ENCODE measurements at regions not wholly inside any gene's neighbourhood (a gene's known extent, or its start where the extent isn't known, plus 50 kb on each side); places are given as distances from the start of the nearest gene placed in this dataset.

DNA sequence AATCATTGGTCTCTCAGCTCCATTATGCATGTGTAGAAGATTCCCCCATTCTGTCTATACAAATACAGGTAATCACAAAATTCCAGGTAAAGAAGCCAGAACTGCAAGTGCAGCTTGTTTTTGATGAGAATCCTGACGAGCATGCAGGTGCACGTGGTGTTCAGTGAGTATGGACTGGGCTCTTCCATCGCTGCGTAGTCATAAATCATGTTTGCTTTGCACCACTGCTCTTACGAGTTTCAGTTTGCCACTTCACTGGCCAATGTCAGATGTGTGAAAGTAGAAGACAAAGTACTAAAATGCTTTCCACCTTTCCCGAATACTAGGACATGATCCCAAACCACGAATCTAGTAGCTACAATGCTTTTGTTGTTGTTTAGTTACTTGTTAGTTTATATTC lies 390.7 kb downstream of the LIG4 start:
- DNase-seq, result no peak
- intact Hi-C loops (cut with DNase I), result no loop called here

DNA sequence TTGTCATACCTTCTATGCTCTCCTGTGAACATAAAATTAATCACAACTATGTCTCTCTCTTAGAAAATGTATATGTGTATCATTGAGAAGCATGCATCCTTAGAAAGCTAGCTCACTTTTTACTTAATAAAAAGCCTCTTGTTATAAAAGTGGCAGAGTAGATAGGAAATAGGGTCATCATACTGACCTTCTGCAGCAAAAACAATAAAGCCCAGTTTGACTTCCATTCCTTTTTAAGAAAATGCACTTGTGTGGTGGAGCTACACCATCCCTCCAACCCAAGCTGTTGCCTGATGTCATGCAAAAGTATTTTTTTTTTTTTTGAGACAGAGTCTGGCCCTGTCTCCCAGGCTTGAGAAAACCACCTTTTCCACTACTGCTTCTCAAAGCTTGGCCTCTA lies 393.3 kb downstream of the LIG4 start:
- intact Hi-C loops (cut with DNase I), result no loop called here
- Histone ChIP-seq H3K27me3 (no peaks in the 10 kb centered on the region), H3K4me1 (no peaks in the 10 kb centered on the region), H3K27ac (no peak overlapping the region), H3K9me3 (no peaks in the 10 kb centered on the region), H3K36me3 (no peaks in the 10 kb centered on the region), H3K4me3 (no peak overlapping the region)
- DNase-seq (no peak), ATAC-seq (no peak)
- TF ChIP-seq, protein P1, sequence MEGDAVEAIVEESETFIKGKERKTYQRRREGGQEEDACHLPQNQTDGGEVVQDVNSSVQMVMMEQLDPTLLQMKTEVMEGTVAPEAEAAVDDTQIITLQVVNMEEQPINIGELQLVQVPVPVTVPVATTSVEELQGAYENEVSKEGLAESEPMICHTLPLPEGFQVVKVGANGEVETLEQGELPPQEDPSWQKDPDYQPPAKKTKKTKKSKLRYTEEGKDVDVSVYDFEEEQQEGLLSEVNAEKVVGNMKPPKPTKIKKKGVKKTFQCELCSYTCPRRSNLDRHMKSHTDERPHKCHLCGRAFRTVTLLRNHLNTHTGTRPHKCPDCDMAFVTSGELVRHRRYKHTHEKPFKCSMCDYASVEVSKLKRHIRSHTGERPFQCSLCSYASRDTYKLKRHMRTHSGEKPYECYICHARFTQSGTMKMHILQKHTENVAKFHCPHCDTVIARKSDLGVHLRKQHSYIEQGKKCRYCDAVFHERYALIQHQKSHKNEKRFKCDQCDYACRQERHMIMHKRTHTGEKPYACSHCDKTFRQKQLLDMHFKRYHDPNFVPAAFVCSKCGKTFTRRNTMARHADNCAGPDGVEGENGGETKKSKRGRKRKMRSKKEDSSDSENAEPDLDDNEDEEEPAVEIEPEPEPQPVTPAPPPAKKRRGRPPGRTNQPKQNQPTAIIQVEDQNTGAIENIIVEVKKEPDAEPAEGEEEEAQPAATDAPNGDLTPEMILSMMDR (IDR thresholded peaks at IDR 0.05), result no peak

More for the DNA sequence above, 390.7 kb downstream of the LIG4 start:
- ATAC-seq, result no peak
- Histone ChIP-seq H3K27me3 (no peaks in the 10 kb centered on the region), H3K4me3 (no peak overlapping the region), H3K9me3 (no peaks in the 10 kb centered on the region), H3K27ac (no peak overlapping the region), H3K4me1 (no peaks in the 10 kb centered on the region), H3K36me3 (no peaks in the 10 kb centered on the region)
- TF ChIP-seq, protein P1 (IDR thresholded peaks at IDR 0.05), result no peak

DNA sequence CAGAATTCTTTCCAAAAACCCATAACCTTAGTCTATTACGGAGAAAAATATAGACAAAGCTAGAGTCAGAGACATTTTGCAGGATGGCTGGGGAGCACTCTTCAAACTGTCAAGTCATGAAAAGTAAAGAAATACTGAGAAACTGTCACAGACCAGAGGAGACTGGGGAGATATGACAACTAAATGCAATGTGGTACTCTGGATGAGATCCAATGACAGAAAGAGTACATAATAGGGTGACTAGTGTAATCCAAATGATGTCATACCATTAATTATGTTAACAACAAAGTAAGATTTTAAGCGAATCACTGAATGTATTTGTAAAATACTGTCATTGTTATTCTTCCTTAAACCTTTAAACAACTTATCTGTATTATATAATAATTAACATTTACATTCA lies 393.8 kb downstream of the LIG4 start:
- TF ChIP-seq, protein P1 (IDR thresholded peaks at IDR 0.05), result no peak
- no peak for ATAC-seq
- H3K4me1 ChIP-seq, result no peaks in the 10 kb centered on the region
- no peaks in the 10 kb centered on the region for H3K36me3 ChIP-seq
- H3K27me3 ChIP-seq, result no peaks in the 10 kb centered on the region
- no peak overlapping the region for H3K4me3 ChIP-seq
- H3K27ac ChIP-seq, result no peak overlapping the region
- intact Hi-C loops (cut with DNase I), result no loop called here
- H3K9me3 ChIP-seq, result no peaks in the 10 kb centered on the region
- DNase-seq, result no peak

DNA sequence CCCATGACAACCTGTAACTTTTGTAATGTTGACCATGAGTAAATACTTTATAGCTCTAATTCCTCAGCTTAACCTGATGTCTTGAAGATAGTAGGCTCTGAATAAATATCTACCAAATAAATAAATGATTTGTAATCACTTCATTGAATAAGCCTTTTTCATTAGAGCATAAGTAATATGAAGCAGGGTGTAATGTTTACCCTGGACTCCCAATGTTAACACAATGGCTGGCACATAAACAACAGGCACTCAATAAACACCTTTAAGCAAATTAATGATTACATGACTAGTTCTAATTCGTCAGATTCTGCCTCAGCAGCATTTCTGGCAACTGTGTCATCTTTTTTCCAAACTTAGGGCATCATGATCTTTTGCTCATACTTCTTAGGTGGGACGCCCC lies 396.3 kb downstream of the LIG4 start:
- DNase-seq (no peak), ATAC-seq (no peak)
- TF ChIP-seq, protein P1 (IDR thresholded peaks at IDR 0.05), result no peak
- Histone ChIP-seq H3K36me3 (no peaks in the 10 kb centered on the region), H3K9me3 (no peaks in the 10 kb centered on the region), H3K4me1 (no peaks in the 10 kb centered on the region), H3K27ac (no peak overlapping the region), H3K4me3 (no peak overlapping the region), H3K27me3 (no peaks in the 10 kb centered on the region)
- intact Hi-C loops (cut with DNase I), result no loop called here

DNA sequence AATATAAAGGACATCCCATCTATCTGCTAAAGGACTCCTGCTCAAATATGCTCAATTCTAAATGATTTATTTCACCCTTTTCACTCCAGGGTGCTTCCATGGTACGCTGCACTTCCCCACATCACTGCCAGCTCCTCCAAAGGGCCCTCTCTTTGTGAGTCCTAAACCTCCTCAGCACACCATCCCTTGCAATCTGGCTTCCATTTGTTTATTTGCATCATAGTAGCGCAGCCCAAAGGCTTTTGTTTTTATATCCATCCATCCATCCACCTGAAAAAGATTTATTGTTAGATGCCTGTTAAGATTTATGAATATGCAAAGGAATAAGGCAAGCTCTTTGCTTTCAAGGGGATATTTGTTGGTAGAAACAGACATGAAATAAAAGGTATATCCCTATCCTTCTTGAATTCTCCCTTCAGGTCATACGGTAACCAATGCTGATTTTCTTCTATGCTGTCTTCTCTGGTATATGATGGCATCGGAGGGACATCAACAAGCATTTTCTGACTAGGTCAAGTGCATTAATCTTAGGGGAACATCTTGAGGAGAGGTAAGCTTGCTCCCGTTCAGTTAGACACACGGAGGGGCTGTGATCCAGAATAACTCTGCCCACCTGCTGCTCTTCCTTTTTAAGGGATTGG lies 397.6 kb downstream of the LIG4 start:
- TF ChIP-seq, protein P1 (IDR thresholded peaks at IDR 0.05), result no peak
- Histone ChIP-seq H3K27ac (no peak overlapping the region), H3K4me1 (no peaks in the 10 kb centered on the region), H3K4me3 (no peak overlapping the region), H3K36me3 (no peaks in the 10 kb centered on the region), H3K9me3 (no peaks in the 10 kb centered on the region), H3K27me3 (no peaks in the 10 kb centered on the region)
- intact Hi-C loops (cut with DNase I), result no loop called here
- DNase-seq, result no peak
- no peak for ATAC-seq

Measured in left lung (tissue), 4 donors.